Mesenchymal stem cell (in vitro differentiated cells and primary cell): ENCODE measurements at regions not wholly inside any gene's neighbourhood (a gene's known extent, or its start where the extent isn't known, plus 50 kb on each side); places are given as distances from the start of the nearest gene placed in this dataset.

Experiments
- DNase-seq: peaks from one replicate; pipeline ENCODE4 v3.0.0-alpha.2; 2013
- H2AFZ ChIP-seq: one replicate; pipeline ENCODE4 v1.6.1; 2013; ENCODE audit warnings: low read depth, mild to moderate bottlenecking, control low read depth, inconsistent platforms, low read length, moderate library complexity
- H2AK5ac ChIP-seq: 2 replicates; pipeline ENCODE4 v1.6.1; 2013; ENCODE audit warnings: low read length, moderate library complexity, mild to moderate bottlenecking, inconsistent platforms; ENCODE audit not compliant: severe bottlenecking
- H2BK120ac ChIP-seq: one replicate; pipeline ENCODE4 v1.6.1; 2013; ENCODE audit warnings: low read depth, mild to moderate bottlenecking, inconsistent platforms, low read length, moderate library complexity
- H2BK12ac ChIP-seq, 2 experiments: one replicate each; pipeline ENCODE4 v1.6.1; 2013; ENCODE audit warnings: inconsistent platforms in 2 of 2, low read length in 2 of 2, mild to moderate bottlenecking in 2 of 2, moderate library complexity in 2 of 2, control low read depth in 1 of 2
- H2BK15ac ChIP-seq: one replicate; pipeline ENCODE4 v1.6.1; 2013; ENCODE audit warnings: mild to moderate bottlenecking, low read depth, inconsistent platforms; ENCODE audit not compliant: poor library complexity, severe bottlenecking
- H2BK5ac ChIP-seq: 2 replicates; pipeline ENCODE4 v1.6.1; 2013; ENCODE audit warnings: low read depth, mild to moderate bottlenecking, low read length, control low read depth, inconsistent platforms; ENCODE audit not compliant: poor library complexity, severe bottlenecking
- H3K14ac ChIP-seq, 2 experiments: one replicate each; pipeline ENCODE4 v1.6.1; 2013; ENCODE audit warnings: inconsistent platforms in 2 of 2, low read length in 2 of 2, control low read depth in 1 of 2, mild to moderate bottlenecking in 1 of 2, moderate library complexity in 1 of 2
- H3K18ac ChIP-seq, 2 experiments: one replicate each; pipeline ENCODE4 v1.6.1; 2013; ENCODE audit warnings: inconsistent platforms in 2 of 2, low read length in 2 of 2, control low read depth in 1 of 2, low read depth in 1 of 2, mild to moderate bottlenecking in 1 of 2
- H3K23ac ChIP-seq, 2 experiments: one replicate each; pipeline ENCODE4 v1.6.1; 2013; ENCODE audit warnings: inconsistent platforms in 2 of 2, low read length in 2 of 2, mild to moderate bottlenecking in 2 of 2, moderate library complexity in 2 of 2, control low read depth in 1 of 2
- H3K27ac ChIP-seq: 2 replicates; pipeline ENCODE4 v1.5.1; 2013; ENCODE audit warnings: mild to moderate bottlenecking, moderate library complexity, low read length, control low read depth, inconsistent platforms; ENCODE audit not compliant: poor library complexity, severe bottlenecking
- H3K27me3 ChIP-seq, 2 experiments: 2 replicates each; pipeline versions ENCODE4 v1.6.1 to v1.7.0; 2013; ENCODE audit warnings: low read length in 2 of 2, mild to moderate bottlenecking in 2 of 2, moderate library complexity in 2 of 2, control low read depth in 1 of 2, inconsistent platforms in 1 of 2; ENCODE audit not compliant: control insufficient read depth in 1 of 2, insufficient read depth in 1 of 2
- H3K36me3 ChIP-seq, 2 experiments: 2 replicates each; pipeline versions ENCODE4 v1.6.1 to v1.7.0; 2013; ENCODE audit warnings: low read length in 2 of 2, control low read depth in 1 of 2, inconsistent platforms in 1 of 2, low read depth in 1 of 2, mild to moderate bottlenecking in 1 of 2; ENCODE audit not compliant: insufficient read depth in 2 of 2, control insufficient read depth in 1 of 2
- H3K4ac ChIP-seq, 2 experiments: one replicate each; pipeline ENCODE4 v1.6.1; 2013; ENCODE audit warnings: inconsistent platforms in 2 of 2, low read length in 2 of 2, mild to moderate bottlenecking in 2 of 2, moderate library complexity in 2 of 2, control low read depth in 1 of 2, low read depth in 1 of 2
- H3K4me1 ChIP-seq: 2 replicates; pipeline ENCODE4 v1.6.1; 2013; ENCODE audit warnings: low read depth, low read length, control low read depth; ENCODE audit not compliant: control insufficient read depth, insufficient read depth
- H3K4me2 ChIP-seq: 2 replicates; pipeline ENCODE4 v1.6.1; 2013; ENCODE audit warnings: low read length, mild to moderate bottlenecking, inconsistent platforms; ENCODE audit not compliant: poor library complexity, severe bottlenecking
- H3K4me3 ChIP-seq, 2 experiments: 2 replicates each; pipeline versions ENCODE4 v1.5.1 to v1.7.0; 2013; ENCODE audit warnings: low read length in 2 of 2, mild to moderate bottlenecking in 2 of 2, control low read depth in 1 of 2, low read depth in 1 of 2; ENCODE audit not compliant: insufficient read depth in 1 of 2
- H3K79me1 ChIP-seq: replicated peaks from 2 replicates; pipeline ENCODE4 v1.6.1; 2013; ENCODE audit warnings: mild to moderate bottlenecking, control low read depth, low read length, inconsistent platforms; ENCODE audit not compliant: poor library complexity, severe bottlenecking
- H3K9ac ChIP-seq: 2 replicates; pipeline ENCODE4 v1.7.0; 2013; ENCODE audit warnings: mild to moderate bottlenecking, low read length, moderate library complexity
- H3K9me3 ChIP-seq: 2 replicates; pipeline ENCODE4 v1.7.0; 2013; ENCODE audit warnings: mild to moderate bottlenecking, low read length; ENCODE audit not compliant: control insufficient read depth
- H4K8ac ChIP-seq: one replicate; pipeline ENCODE4 v1.6.1; 2013; ENCODE audit warnings: inconsistent platforms, mild to moderate bottlenecking, low read length, moderate library complexity
- H4K91ac ChIP-seq: one replicate; pipeline ENCODE4 v1.6.1; 2013; ENCODE audit warnings: mild to moderate bottlenecking, low read length, inconsistent platforms
- WGBS: methylation state at CpG from one replicate; pipeline ENCODE4 v1.1.7; 2013; ENCODE audit warnings: mixed read lengths; 5-methylcytosine and 5-hydroxymethylcytosine counted together

GRCh38 chr2:129491308-129491707, 488.2 kb upstream of the RAB6C start:
- DNase-seq = no peak
- Histone ChIP-seq H3K4me2 (no peak overlapping the region), H3K4me1 (no peaks in the 10 kb centered on the region), H3K27ac (no peak overlapping the region), H2BK5ac (no peak overlapping the region), H3K4ac (no peak overlapping the region), H2BK15ac (no peak overlapping the region), H2AFZ (no peak overlapping the region), H3K4me3 (no peak overlapping the region), H3K9ac (no peak overlapping the region), H4K8ac (no peak overlapping the region), H3K36me3 (no peaks in the 10 kb centered on the region), H3K18ac (no peak overlapping the region), H2BK12ac (no peak overlapping the region), H3K23ac (no peak overlapping the region), H4K91ac (no peak overlapping the region), H2AK5ac (no peak overlapping the region), H3K9me3 (no peaks in the 10 kb centered on the region), H3K79me1 (no peaks in the 10 kb centered on the region), H3K14ac (no peak overlapping the region), H2BK120ac (no peak overlapping the region), H3K27me3 (no peaks in the 10 kb centered on the region)
- 33% methylated on average over 1 of the region's 2 CpGs for WGBS

- DNase-seq = no peak
- WGBS = 79% methylated on average over 4 of the region's 4 CpGs
- H2BK12ac ChIP-seq = no peak overlapping the region
These were observed 486.9 kb upstream of the RAB6C start for GRCh38 chr2:129492548-129492947.

GRCh38 chr2:129499747-129500146, 479.7 kb upstream of the RAB6C start:
- H3K9me3 ChIP-seq = no peaks in the 10 kb centered on the region
- H2AK5ac ChIP-seq = no peak overlapping the region
- no peak overlapping the region for H3K23ac ChIP-seq
- 13% methylated on average over 1 of the region's 2 CpGs for WGBS
- H3K14ac ChIP-seq = no peak overlapping the region
- DNase-seq = no peak
- no peak overlapping the region for H2AFZ ChIP-seq
- H3K79me1 ChIP-seq = no peaks in the 10 kb centered on the region
- no peak overlapping the region for H3K4me2 ChIP-seq
- no peak overlapping the region for H3K4me3 ChIP-seq
- H4K8ac ChIP-seq = no peak overlapping the region
- no peak overlapping the region for H3K18ac ChIP-seq
- H2BK15ac ChIP-seq = no peak overlapping the region
- H3K9ac ChIP-seq = no peak overlapping the region
- no peaks in the 10 kb centered on the region for H3K4me1 ChIP-seq
- H2BK12ac ChIP-seq = no peak overlapping the region
- H3K27me3 ChIP-seq = no peaks in the 10 kb centered on the region
- H2BK5ac ChIP-seq = no peak overlapping the region
- H4K91ac ChIP-seq = no peak overlapping the region
- H2BK120ac ChIP-seq = no peak overlapping the region
- no peak overlapping the region for H3K27ac ChIP-seq
- H3K36me3 ChIP-seq = no peaks in the 10 kb centered on the region
- no peak overlapping the region for H3K4ac ChIP-seq

More at GRCh38 chr2:129492548-129492947, 486.9 kb upstream of the RAB6C start:
- no peak overlapping the region for H3K18ac ChIP-seq
- no peak overlapping the region for H3K14ac ChIP-seq
- H3K4me3 ChIP-seq = no peak overlapping the region
- no peak overlapping the region for H3K9ac ChIP-seq
- H2AK5ac ChIP-seq = no peak overlapping the region
- H3K27ac ChIP-seq = no peak overlapping the region
- no peak overlapping the region for H3K4me2 ChIP-seq
- H3K27me3 ChIP-seq = no peaks in the 10 kb centered on the region
- H2AFZ ChIP-seq = no peak overlapping the region
- H3K79me1 ChIP-seq = no peaks in the 10 kb centered on the region
- H4K91ac ChIP-seq = no peak overlapping the region
- no peak overlapping the region for H3K23ac ChIP-seq
- no peak overlapping the region for H3K4ac ChIP-seq
- H4K8ac ChIP-seq = no peak overlapping the region
- no peaks in the 10 kb centered on the region for H3K4me1 ChIP-seq
- no peaks in the 10 kb centered on the region for H3K36me3 ChIP-seq
- no peak overlapping the region for H2BK5ac ChIP-seq
- no peak overlapping the region for H2BK15ac ChIP-seq
- H2BK120ac ChIP-seq = no peak overlapping the region
- no peaks in the 10 kb centered on the region for H3K9me3 ChIP-seq

- Histone ChIP-seq H3K79me1 (no peaks in the 10 kb centered on the region), H3K23ac (no peak overlapping the region), H3K4me3 (no peak overlapping the region), H2BK120ac (no peak overlapping the region), H2BK5ac (no peak overlapping the region), H2AFZ (no peak overlapping the region), H3K27me3 (no peaks in the 10 kb centered on the region), H3K4me2 (no peak overlapping the region), H4K91ac (no peak overlapping the region), H2BK12ac (no peak overlapping the region), H3K9ac (no peak overlapping the region), H4K8ac (no peak overlapping the region), H3K27ac (no peak overlapping the region), H3K14ac (no peak overlapping the region), H3K18ac (no peak overlapping the region), H3K4me1 (no peaks in the 10 kb centered on the region), H3K9me3 (no peaks in the 10 kb centered on the region), H2AK5ac (no peak overlapping the region), H3K36me3 (no peaks in the 10 kb centered on the region), H3K4ac (no peak overlapping the region), H2BK15ac (no peak overlapping the region)
- 19% methylated on average over 4 of the region's 4 CpGs for WGBS
- no peak for DNase-seq
These were observed 476.7 kb upstream of the RAB6C start for GRCh38 chr2:129502781-129503180.
